GM23338 (cell line): ENCODE measurements at regions not wholly inside any gene's neighbourhood (a gene's known extent, or its start where the extent isn't known, plus 50 kb on each side); places are given as distances from the start of the nearest gene placed in this dataset.

ENCODE experiments used
- ATAC-seq: fragments of 200-7000 bp; cut with Tn5 transposase; 3 replicates; pipeline ENCODE4 v1.9.1; 2020
- DNase-seq: peaks from one replicate; pipeline ENCODE4 v3.0.0-alpha.2; 2015; ENCODE audit warnings: low spot score
- H2AFZ ChIP-seq: fragments of 200-600 bp; sonication (generic); 2 replicates; pipeline ENCODE4 v1.8.0; 2016; ENCODE audit warnings: antibody characterized with exemption, mild to moderate bottlenecking, moderate library complexity
- H3F3A ChIP-seq: fragments of 200-600 bp; sonication (generic); replicated peaks from 2 replicates; pipeline ENCODE4 v1.8.0; 2017; ENCODE audit warnings: antibody characterized with exemption, mixed run types, low read depth
- H3K27ac ChIP-seq: fragments of 200-600 bp; sonication (generic); 2 replicates; pipeline ENCODE4 v1.6.1; 2016; ENCODE audit warnings: low read depth
- H3K27me3 ChIP-seq: fragments of 200-600 bp; sonication (generic); 2 replicates; pipeline ENCODE4 v1.8.0; 2016; ENCODE audit warnings: mild to moderate bottlenecking, mixed run types, moderate library complexity; ENCODE audit not compliant: insufficient read depth
- H3K36me3 ChIP-seq: fragments of 200-600 bp; sonication (generic); 2 replicates; pipeline ENCODE4 v1.8.0; 2016; ENCODE audit warnings: mild to moderate bottlenecking; ENCODE audit not compliant: insufficient read depth
- H3K4me1 ChIP-seq: fragments of 200-600 bp; sonication (generic); 2 replicates; pipeline ENCODE4 v1.8.0; 2016; ENCODE audit warnings: mild to moderate bottlenecking, moderate library complexity; ENCODE audit not compliant: insufficient read depth
- H3K4me2 ChIP-seq: fragments of 200-600 bp; sonication (generic); 2 replicates; pipeline ENCODE4 v1.7.1; 2017; ENCODE audit warnings: mixed run types
- H3K4me3 ChIP-seq: fragments of 200-600 bp; sonication (generic); 2 replicates; pipeline ENCODE4 v1.6.1; 2016; ENCODE audit warnings: mixed run types
- H3K79me2 ChIP-seq: fragments of 200-600 bp; sonication (generic); replicated peaks from 2 replicates; pipeline ENCODE4 v1.8.0; 2017; ENCODE audit warnings: mild to moderate bottlenecking; ENCODE audit not compliant: insufficient read depth
- H3K9me2 ChIP-seq: fragments of 200-600 bp; sonication (generic); 2 replicates; pipeline ENCODE4 v1.8.0; 2017; ENCODE audit not compliant: insufficient read depth
- H4K20me1 ChIP-seq: fragments of 200-600 bp; sonication (generic); replicated peaks from 2 replicates; pipeline ENCODE4 v1.8.0; 2017; ENCODE audit warnings: mild to moderate bottlenecking; ENCODE audit not compliant: insufficient read depth
- H3K27ac Mint-ChIP-seq: 2 replicates; pipeline ENCODE4 v1.8.0; 2020; ENCODE audit warnings: inconsistent platforms, mild to moderate bottlenecking, moderate library complexity, mixed read lengths
- H3K27me3 Mint-ChIP-seq: 3 replicates; pipeline ENCODE4 v1.8.0; 2022; ENCODE audit warnings: low read depth, mild to moderate bottlenecking, moderate library complexity, mixed read lengths, inconsistent platforms; ENCODE audit not compliant: insufficient read depth, poor library complexity
- H3K36me3 Mint-ChIP-seq: 3 replicates; pipeline ENCODE4 v1.8.0; 2021; ENCODE audit warnings: low read depth, mild to moderate bottlenecking, inconsistent platforms, moderate library complexity, mixed read lengths
- H3K4me1 Mint-ChIP-seq: 3 replicates; pipeline ENCODE4 v1.8.0; 2020; ENCODE audit warnings: mild to moderate bottlenecking, inconsistent platforms, mixed read lengths
- H3K4me3 Mint-ChIP-seq: 3 replicates; pipeline ENCODE4 v1.8.0; 2021; ENCODE audit warnings: moderate library complexity, mild to moderate bottlenecking, inconsistent platforms, mixed read lengths
- H3K9me3 Mint-ChIP-seq: 3 replicates; pipeline ENCODE4 v1.8.0; 2020; ENCODE audit warnings: moderate library complexity, mild to moderate bottlenecking, inconsistent platforms, mixed read lengths
- EZH2phosphoT487 ChIP-seq: fragments of 200-600 bp; sonication (generic); IDR thresholded peaks from one replicate; pipeline ENCODE4 v1.8.1; 2018; ENCODE audit warnings: antibody characterized with exemption; ENCODE audit not compliant: unreplicated experiment
- JUNB ChIP-seq: IDR thresholded peaks from one replicate; pipeline ENCODE4 v1.6.1; 2016; ENCODE audit warnings: antibody characterized with exemption; ENCODE audit not compliant: unreplicated experiment
- NANOG ChIP-seq: IDR thresholded peaks from 2 replicates; pipeline ENCODE4 v1.6.1; 2016; ENCODE audit warnings: antibody characterized with exemption, borderline replicate concordance
- REST ChIP-seq: IDR thresholded peaks from one replicate; pipeline ENCODE4 v1.6.1; 2018; ENCODE audit warnings: antibody characterized with exemption; ENCODE audit not compliant: unreplicated experiment
- STAT1 ChIP-seq: IDR thresholded peaks from one replicate; pipeline ENCODE4 v1.6.1; 2016; ENCODE audit warnings: antibody characterized with exemption; ENCODE audit not compliant: unreplicated experiment
- ZNF331 ChIP-seq: fragments of 250-450 bp; sonication (Bioruptor Pico); IDR thresholded peaks from 2 replicates; pipeline ENCODE4 v1.5.0; 2020; ENCODE audit warnings: low read depth, mild to moderate bottlenecking, moderate library complexity
- ZNF462 ChIP-seq: fragments of 250-450 bp; sonication (Bioruptor Pico); IDR thresholded peaks from 2 replicates; pipeline ENCODE4 v1.5.0; 2020; ENCODE audit warnings: mild to moderate bottlenecking, moderate library complexity

- H3K4me2 ChIP-seq, result peak overlapping the region; percentile 23
- H3K27me3 Mint-ChIP-seq, result peaks cover 2% of the 10 kb centered on the region
- H3K36me3 ChIP-seq, result no peaks in the 10 kb centered on the region
- H3K9me2 ChIP-seq, result peaks cover 6% of the 10 kb centered on the region; the same call in 1 of the 2 replicates
- peak overlapping the region; percentile 43 for H3K4me3 Mint-ChIP-seq
- peak overlapping the region; percentile 97 for H3K27ac Mint-ChIP-seq
- peaks cover 46% of the 10 kb centered on the region for H3K4me1 Mint-ChIP-seq
- no peaks in the 10 kb centered on the region for H3K27me3 ChIP-seq
- H3F3A ChIP-seq, result no peaks in the 10 kb centered on the region
- H3K4me1 ChIP-seq, result peaks cover 36% of the 10 kb centered on the region
- no peaks in the 10 kb centered on the region for H4K20me1 ChIP-seq
- H3K79me2 ChIP-seq, result no peaks in the 10 kb centered on the region
- H2AFZ ChIP-seq, result 0 out of 2 replicates have a peak overlapping the region, but pooled peaks have one; percentile 5
- no peak for TF ChIP-seq ZNF331
- no peak for TF ChIP-seq STAT1
- no peak for TF ChIP-seq REST
- TF ChIP-seq EZH2phosphoT487, result no peak
- no peak for TF ChIP-seq JUNB
- H3K4me3 ChIP-seq, result peak overlapping the region; percentile 1
- DNase-seq, result peak; percentile 10
- H3K27ac ChIP-seq, result peak overlapping the region; percentile 50
- H3K36me3 Mint-ChIP-seq, result peaks cover 24% of the 10 kb centered on the region; the same call in 2 of the 3 replicates
- peaks cover 13% of the 10 kb centered on the region for H3K9me3 Mint-ChIP-seq
- ATAC-seq, result peak; percentile 66
Measured at GRCh38 chr12:83198291-83199015, 511.7 kb downstream of the TMTC2 start.

GRCh38 chr12:83197483-83197914 is 510.8 kb downstream of the TMTC2 start:
- Histone ChIP-seq H3K4me1 (peaks cover 31% of the 10 kb centered on the region), H3K27ac (peak overlapping the region; percentile 87), H3K79me2 (no peaks in the 10 kb centered on the region), H2AFZ (no peak overlapping the region), H3K4me3 (peak overlapping the region; percentile 1; the same call in 1 of the 2 replicates), H3K4me2 (peak overlapping the region; percentile 31), H3K36me3 (no peaks in the 10 kb centered on the region), H3K27me3 (no peaks in the 10 kb centered on the region), H3F3A (no peaks in the 10 kb centered on the region), H4K20me1 (no peaks in the 10 kb centered on the region), H3K9me2 (peaks cover 6% of the 10 kb centered on the region; the same call in 1 of the 2 replicates)
- DNase-seq (peak; percentile 78), ATAC-seq (peak; percentile 88)
- Mint-ChIP-seq H3K36me3 (peaks cover 24% of the 10 kb centered on the region; the same call in 2 of the 3 replicates), H3K27ac (peak overlapping the region; percentile 88), H3K4me3 (peak overlapping the region; percentile 23), H3K9me3 (peaks cover 13% of the 10 kb centered on the region), H3K4me1 (peaks cover 44% of the 10 kb centered on the region), H3K27me3 (peaks cover 2% of the 10 kb centered on the region)
- TF ChIP-seq ZNF331 (no peak), ZNF462 (peak; percentile 46; the same call in 1 of the 2 replicates), NANOG (peak; percentile 56; the same call in 1 of the 2 replicates)
